ENCODE measurements at regions not wholly inside any gene's neighbourhood (a gene's known extent, or its start where the extent isn't known, plus 50 kb on each side); places are given as distances from the start of the nearest gene placed in this dataset.

GRCh38 chr9:2311920-2312319, 296.8 kb downstream of the SMARCA2 start:
- Histone ChIP-seq H3K23ac (ENCODE audit: low read depth, low read length) (no peak overlapping the region), H4K91ac (ENCODE audit: insufficient read depth, low read depth, low read length) (no peak overlapping the region), H2AFZ (replicated peaks; ENCODE audit: low read length, poor library complexity) (no peak overlapping the region), H2BK20ac (ENCODE audit: low read depth, low read length) (no peak overlapping the region), H2BK120ac (ENCODE audit: low read depth, low read length) (no peak overlapping the region), H4K8ac (ENCODE audit: low read depth in 2 of 2, low read length in 2 of 2) (no peak overlapping the region), H2AK9ac (replicated peaks; ENCODE audit: low read depth, low read length, poor library complexity) (no peak overlapping the region), H4K5ac (ENCODE audit: low read depth, low read length) (no peak overlapping the region), H2AK5ac (ENCODE audit: low read depth, low read length) (no peak overlapping the region), H3K4me3 (ENCODE audit: insufficient read depth, low read depth, low read length) (no peak overlapping the region), H3K9ac (ENCODE audit: low read depth, low read length) (no peak overlapping the region), H2BK15ac (ENCODE audit: low read depth, low read length) (no peak overlapping the region), H2BK5ac (ENCODE audit: low read depth, low read length, poor library complexity, severe bottlenecking) (no peak overlapping the region), H3K9me3 (ENCODE audit: control insufficient read depth, insufficient read depth, low read length) (peaks cover 8% of the 10 kb centered on the region), H3K36me3 (ENCODE audit: control insufficient read depth, insufficient read depth, low read length) (no peaks in the 10 kb centered on the region), H3K79me1 (ENCODE audit: low read depth in 1 of 2, low read length in 2 of 2) (no peaks in the 10 kb centered on the region), H3K56ac (ENCODE audit: extremely low read depth, insufficient read depth, low read length) (no peak overlapping the region), H3K4ac (ENCODE audit: low read depth, low read length) (no peak overlapping the region), H3K27ac (ENCODE audit: insufficient read depth, low read length) (no peak overlapping the region), H3K4me1 (ENCODE audit: control insufficient read depth, insufficient read depth, low read length) (no peaks in the 10 kb centered on the region), H4K20me1 (ENCODE audit: insufficient read depth, low read length) (no peaks in the 10 kb centered on the region), H3K27me3 (ENCODE audit: control insufficient read depth, insufficient read depth, low read length) (no peaks in the 10 kb centered on the region), H3K14ac (replicated peaks; ENCODE audit: low read depth, low read length) (no peak overlapping the region), H3K18ac (ENCODE audit: low read depth, low read length) (no peak overlapping the region), H3K9me1 (ENCODE audit: insufficient read depth, low read length) (no peaks in the 10 kb centered on the region), H3K4me2 (ENCODE audit: low read depth, low read length) (no peak overlapping the region)
- no TSS peak for BruUV-seq (replicated peaks)
- TF ChIP-seq RCOR1 (IDR thresholded peaks at IDR 0.05; ENCODE audit: insufficient replicate concordance, low read length), result no peak
- TF ChIP-seq, protein P1, sequence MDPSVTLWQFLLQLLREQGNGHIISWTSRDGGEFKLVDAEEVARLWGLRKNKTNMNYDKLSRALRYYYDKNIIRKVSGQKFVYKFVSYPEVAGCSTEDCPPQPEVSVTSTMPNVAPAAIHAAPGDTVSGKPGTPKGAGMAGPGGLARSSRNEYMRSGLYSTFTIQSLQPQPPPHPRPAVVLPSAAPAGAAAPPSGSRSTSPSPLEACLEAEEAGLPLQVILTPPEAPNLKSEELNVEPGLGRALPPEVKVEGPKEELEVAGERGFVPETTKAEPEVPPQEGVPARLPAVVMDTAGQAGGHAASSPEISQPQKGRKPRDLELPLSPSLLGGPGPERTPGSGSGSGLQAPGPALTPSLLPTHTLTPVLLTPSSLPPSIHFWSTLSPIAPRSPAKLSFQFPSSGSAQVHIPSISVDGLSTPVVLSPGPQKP (IDR thresholded peaks at IDR 0.05; ENCODE audit: borderline replicate concordance, low read depth, low read length), result no peak
- TF ChIP-seq, protein P2, sequence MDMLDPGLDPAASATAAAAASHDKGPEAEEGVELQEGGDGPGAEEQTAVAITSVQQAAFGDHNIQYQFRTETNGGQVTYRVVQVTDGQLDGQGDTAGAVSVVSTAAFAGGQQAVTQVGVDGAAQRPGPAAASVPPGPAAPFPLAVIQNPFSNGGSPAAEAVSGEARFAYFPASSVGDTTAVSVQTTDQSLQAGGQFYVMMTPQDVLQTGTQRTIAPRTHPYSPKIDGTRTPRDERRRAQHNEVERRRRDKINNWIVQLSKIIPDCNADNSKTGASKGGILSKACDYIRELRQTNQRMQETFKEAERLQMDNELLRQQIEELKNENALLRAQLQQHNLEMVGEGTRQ (IDR thresholded peaks at IDR 0.05; ENCODE audit: low read depth, low read length), result no peak
- TF ChIP-seq BHLHE40 (IDR thresholded peaks at IDR 0.05; ENCODE audit: low read depth, low read length), result no peak
- no peak for TF ChIP-seq MAFK (IDR thresholded peaks at IDR 0.05; ENCODE audit: low read depth, low read length)
- no peak for TF ChIP-seq CTCF (conservative IDR thresholded peaks at IDR 0.05; ENCODE audit: low read depth, low read length)
- TF ChIP-seq RFX5 (IDR thresholded peaks at IDR 0.05; ENCODE audit: low read depth, low read length), result no peak
- no peak for TF ChIP-seq FOS (IDR thresholded peaks at IDR 0.05; ENCODE audit: low read depth, low read length)
- TF ChIP-seq NFE2L2 (IDR thresholded peaks at IDR 0.05; ENCODE audit: low read depth, low read length), result no peak
- TF ChIP-seq SMC3 (IDR thresholded peaks at IDR 0.05; ENCODE audit: low read depth, low read length), result no peak
- no peak for TF ChIP-seq CHD1 (IDR thresholded peaks at IDR 0.05; ENCODE audit: low read depth, low read length)
- no peak for TF ChIP-seq RAD21 (IDR thresholded peaks at IDR 0.05; ENCODE audit: low read length)
- TF ChIP-seq CEBPB (IDR thresholded peaks at IDR 0.05; ENCODE audit: low read depth, low read length), result no peak
- no peak for TF ChIP-seq POLR2A (IDR thresholded peaks at IDR 0.05; ENCODE audit: low read depth, low read length)
- no peak for TF ChIP-seq MAZ (IDR thresholded peaks at IDR 0.05; ENCODE audit: borderline replicate concordance, low read depth, low read length)
- no peak for TF ChIP-seq MXI1 (IDR thresholded peaks at IDR 0.05; ENCODE audit: borderline replicate concordance, low read depth, low read length)
- dilution Hi-C loops (cut with HindIII; ENCODE audit: low sequenced_read_pairs, unreplicated experiment), result no loop called here
- in situ Hi-C loops (cut with MboI; ENCODE audit: low sequenced_read_pairs), result no loop called here
- ATAC-seq (ENCODE audit: low read depth) (no peak), DNase-seq (no peak)
- intact Hi-C loops (cut with micrococcal nuclease), result no loop called here
- POLR2A ChIA-PET (ENCODE audit: unreplicated experiment), result no interaction called here
- CTCF ChIA-PET, result no interaction called here

Measured in IMR-90 (cell line).